ENCODE measurements at regions not wholly inside any gene's neighbourhood (a gene's known extent, or its start where the extent isn't known, plus 50 kb on each side); places are given as distances from the start of the nearest gene placed in this dataset.

GRCh38 chr12:17691369-17691768, 398.6 kb downstream of the RERGL start (continued):
- no peak for TF ChIP-seq MEF2A (IDR thresholded peaks at IDR 0.05; ENCODE audit: control insufficient read depth, low read depth, low read length)

- no peak overlapping the region for H3K4me3 ChIP-seq
- intact Hi-C loops (cut with micrococcal nuclease) (no loop called here), in situ Hi-C loops (cut with MboI) (no loop called here)
- H3K4me1 ChIP-seq (replicated peaks in 1 of 2; ENCODE audit: control insufficient read depth in 2 of 2, insufficient read depth in 2 of 2, low read length in 2 of 2), result no peaks in the 10 kb centered on the region
- no TSS peak for BruUV-seq (replicated peaks)
- no peaks in the 10 kb centered on the region; the same call in 1 of the 2 replicates for H3K9me3 ChIP-seq (replicated peaks; ENCODE audit: control insufficient read depth, insufficient read depth, low read depth, low read length)
- H3K27me3 ChIP-seq (ENCODE audit: control insufficient read depth in 2 of 2, insufficient read depth in 2 of 2, low read length in 2 of 2), result no peaks in the 10 kb centered on the region
- H3K79me2 ChIP-seq (ENCODE audit: control insufficient read depth, insufficient read depth, low read length), result no peaks in the 10 kb centered on the region
- DNase-seq (ENCODE audit: extremely low read depth in 1 of 4, low spot score in 3 of 4), result no peak
- no peak for TF ChIP-seq ZNF277 (CRISPR knock-in tag; IDR thresholded peaks at IDR 0.05; ENCODE audit: borderline replicate concordance)
- TF ChIP-seq, protein P1, sequence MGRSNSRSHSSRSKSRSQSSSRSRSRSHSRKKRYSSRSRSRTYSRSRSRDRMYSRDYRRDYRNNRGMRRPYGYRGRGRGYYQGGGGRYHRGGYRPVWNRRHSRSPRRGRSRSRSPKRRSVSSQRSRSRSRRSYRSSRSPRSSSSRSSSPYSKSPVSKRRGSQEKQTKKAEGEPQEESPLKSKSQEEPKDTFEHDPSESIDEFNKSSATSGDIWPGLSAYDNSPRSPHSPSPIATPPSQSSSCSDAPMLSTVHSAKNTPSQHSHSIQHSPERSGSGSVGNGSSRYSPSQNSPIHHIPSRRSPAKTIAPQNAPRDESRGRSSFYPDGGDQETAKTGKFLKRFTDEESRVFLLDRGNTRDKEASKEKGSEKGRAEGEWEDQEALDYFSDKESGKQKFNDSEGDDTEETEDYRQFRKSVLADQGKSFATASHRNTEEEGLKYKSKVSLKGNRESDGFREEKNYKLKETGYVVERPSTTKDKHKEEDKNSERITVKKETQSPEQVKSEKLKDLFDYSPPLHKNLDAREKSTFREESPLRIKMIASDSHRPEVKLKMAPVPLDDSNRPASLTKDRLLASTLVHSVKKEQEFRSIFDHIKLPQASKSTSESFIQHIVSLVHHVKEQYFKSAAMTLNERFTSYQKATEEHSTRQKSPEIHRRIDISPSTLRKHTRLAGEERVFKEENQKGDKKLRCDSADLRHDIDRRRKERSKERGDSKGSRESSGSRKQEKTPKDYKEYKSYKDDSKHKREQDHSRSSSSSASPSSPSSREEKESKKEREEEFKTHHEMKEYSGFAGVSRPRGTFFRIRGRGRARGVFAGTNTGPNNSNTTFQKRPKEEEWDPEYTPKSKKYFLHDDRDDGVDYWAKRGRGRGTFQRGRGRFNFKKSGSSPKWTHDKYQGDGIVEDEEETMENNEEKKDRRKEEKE (IDR thresholded peaks at IDR 0.05; ENCODE audit: borderline replicate concordance in 1 of 2, control insufficient read depth in 1 of 2, low read depth in 2 of 2, low read length in 1 of 2), result no peak
- no peak for TF ChIP-seq MCM2 (IDR thresholded peaks at IDR 0.05; ENCODE audit: low read depth)
- FAIRE-seq, result no peak
- H3K27ac ChIP-seq (ENCODE audit: extremely low read depth, low read depth, low read length), result no peak overlapping the region
- ChIA-PET CTCF (ENCODE audit: low intra/inter-chr PET ratio) (no interaction called here), POLR2A (no interaction called here)
- ATAC-seq, result no peak
- no peak overlapping the region for H3K4me2 ChIP-seq (ENCODE audit: insufficient read depth, low read length)
- H3K9me1 ChIP-seq (ENCODE audit: control insufficient read depth, insufficient read depth, low read length), result no peaks in the 10 kb centered on the region
- no peak overlapping the region for H3K9ac ChIP-seq (ENCODE audit: insufficient read depth in 1 of 2, low read depth in 2 of 2, low read length in 2 of 2)
- no peaks in the 10 kb centered on the region for H4K20me1 ChIP-seq (replicated peaks; ENCODE audit: control insufficient read depth, insufficient read depth, low read length)
- no peaks in the 10 kb centered on the region for H3K36me3 ChIP-seq (ENCODE audit: control insufficient read depth, insufficient read depth, low read length)
- 0% methylated on average over 2 of the region's 2 CpGs for WGBS (ENCODE audit: insufficient coverage, low coverage, missing lambda C conversion rate)
- H2AFZ ChIP-seq (ENCODE audit: low read depth, low read length), result no peak overlapping the region
These were observed 409.8 kb downstream of the RERGL start for GRCh38 chr12:17680220-17680619.

Data from K562 (cell line).